ENCODE measurements at regions not wholly inside any gene's neighbourhood (a gene's known extent, or its start where the extent isn't known, plus 50 kb on each side); places are given as distances from the start of the nearest gene placed in this dataset.

- TF ChIP-seq, protein P1, sequence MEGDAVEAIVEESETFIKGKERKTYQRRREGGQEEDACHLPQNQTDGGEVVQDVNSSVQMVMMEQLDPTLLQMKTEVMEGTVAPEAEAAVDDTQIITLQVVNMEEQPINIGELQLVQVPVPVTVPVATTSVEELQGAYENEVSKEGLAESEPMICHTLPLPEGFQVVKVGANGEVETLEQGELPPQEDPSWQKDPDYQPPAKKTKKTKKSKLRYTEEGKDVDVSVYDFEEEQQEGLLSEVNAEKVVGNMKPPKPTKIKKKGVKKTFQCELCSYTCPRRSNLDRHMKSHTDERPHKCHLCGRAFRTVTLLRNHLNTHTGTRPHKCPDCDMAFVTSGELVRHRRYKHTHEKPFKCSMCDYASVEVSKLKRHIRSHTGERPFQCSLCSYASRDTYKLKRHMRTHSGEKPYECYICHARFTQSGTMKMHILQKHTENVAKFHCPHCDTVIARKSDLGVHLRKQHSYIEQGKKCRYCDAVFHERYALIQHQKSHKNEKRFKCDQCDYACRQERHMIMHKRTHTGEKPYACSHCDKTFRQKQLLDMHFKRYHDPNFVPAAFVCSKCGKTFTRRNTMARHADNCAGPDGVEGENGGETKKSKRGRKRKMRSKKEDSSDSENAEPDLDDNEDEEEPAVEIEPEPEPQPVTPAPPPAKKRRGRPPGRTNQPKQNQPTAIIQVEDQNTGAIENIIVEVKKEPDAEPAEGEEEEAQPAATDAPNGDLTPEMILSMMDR (IDR thresholded peaks at IDR 0.05): no peak
- no peak for TF ChIP-seq POLR2A (IDR thresholded peaks at IDR 0.05)
Measured at GRCh38 chr3:96466441-96466840, 348.0 kb upstream of the EPHA6 start.

Measured in thyroid gland (tissue), 4 donors.